Activated naive CD4-positive, alpha-beta T cell treated with anti-CD3 and anti-CD28 coated beads, Interleukin-2, amount 50 U/mL, for 24 hours (primary cell): ENCODE measurements at regions not wholly inside any gene's neighbourhood (a gene's known extent, or its start where the extent isn't known, plus 50 kb on each side); places are given as distances from the start of the nearest gene placed in this dataset.
"Not testable (repeated sequence)": the region's sequence is repeated elsewhere in the genome, so short reads cannot be mapped to it uniquely, and the experiment has no call there.

Experiments
- H3K27ac Mint-ChIP-seq: one replicate; pipeline ENCODE4 v1.8.0; 2021; ENCODE audit warnings: mild to moderate bottlenecking, mixed read lengths
- H3K27me3 Mint-ChIP-seq: one replicate; pipeline ENCODE4 v1.8.0; 2021; ENCODE audit warnings: mixed read lengths
- H3K36me3 Mint-ChIP-seq: one replicate; pipeline ENCODE4 v1.8.0; 2021; ENCODE audit warnings: mixed read lengths
- H3K4me1 Mint-ChIP-seq: one replicate; pipeline ENCODE4 v1.8.0; 2021; ENCODE audit warnings: mixed read lengths
- H3K4me3 Mint-ChIP-seq: one replicate; pipeline ENCODE4 v1.8.0; 2021; ENCODE audit warnings: mild to moderate bottlenecking, mixed read lengths
- H3K9me3 Mint-ChIP-seq: one replicate; pipeline ENCODE4 v1.8.0; 2021; ENCODE audit warnings: mixed read lengths

DNA sequence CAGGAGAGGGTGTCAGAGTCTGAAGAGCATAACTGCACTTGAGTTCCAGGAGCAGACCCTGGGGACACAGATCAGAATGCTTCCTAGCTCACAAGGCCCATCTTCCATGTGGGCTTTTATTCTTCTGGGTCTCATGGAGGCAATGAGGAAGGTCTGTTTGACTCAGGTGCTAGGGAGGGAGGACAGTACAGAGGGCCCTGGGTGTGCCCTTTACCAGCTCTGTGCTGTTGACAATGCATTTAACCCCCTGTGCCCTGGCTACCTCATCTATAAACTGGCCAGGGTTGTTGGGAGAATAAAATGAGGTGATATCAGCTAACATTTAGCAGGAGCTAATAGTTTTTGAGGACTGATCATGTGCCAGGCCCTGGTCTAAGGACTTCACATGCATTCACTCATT lies 318.0 kb downstream of the DMAC1 start:
- Mint-ChIP-seq H3K36me3 (no peaks in the 10 kb centered on the region), H3K4me1 (no peaks in the 10 kb centered on the region), H3K27me3 (peaks cover 8% of the 10 kb centered on the region), H3K27ac (no peak overlapping the region), H3K4me3 (no peak overlapping the region), H3K9me3 (no peaks in the 10 kb centered on the region)

DNA sequence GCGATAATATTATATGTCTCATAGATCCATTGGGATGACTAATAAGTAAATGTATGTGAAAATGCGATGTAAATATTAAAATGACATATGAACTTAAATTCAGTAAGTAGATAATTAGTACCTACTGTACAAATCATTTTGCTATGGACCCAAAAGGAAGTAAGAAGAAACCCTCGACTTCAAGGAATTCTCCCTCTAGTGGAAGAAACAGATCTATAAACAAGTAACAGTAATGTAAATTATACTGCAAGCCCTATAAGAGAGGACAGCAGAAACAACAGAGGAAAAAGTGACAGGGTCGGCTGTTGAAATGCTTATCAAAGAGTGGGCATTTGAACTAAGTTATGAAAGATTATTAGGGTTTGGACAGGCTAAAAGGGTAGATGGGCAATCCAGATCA lies 320.3 kb downstream of the DMAC1 start:
- Mint-ChIP-seq H3K36me3 (no peaks in the 10 kb centered on the region), H3K4me1 (no peaks in the 10 kb centered on the region), H3K9me3 (no peaks in the 10 kb centered on the region), H3K4me3 (no peak overlapping the region), H3K27me3 (peaks cover 8% of the 10 kb centered on the region), H3K27ac (no peak overlapping the region)

DNA sequence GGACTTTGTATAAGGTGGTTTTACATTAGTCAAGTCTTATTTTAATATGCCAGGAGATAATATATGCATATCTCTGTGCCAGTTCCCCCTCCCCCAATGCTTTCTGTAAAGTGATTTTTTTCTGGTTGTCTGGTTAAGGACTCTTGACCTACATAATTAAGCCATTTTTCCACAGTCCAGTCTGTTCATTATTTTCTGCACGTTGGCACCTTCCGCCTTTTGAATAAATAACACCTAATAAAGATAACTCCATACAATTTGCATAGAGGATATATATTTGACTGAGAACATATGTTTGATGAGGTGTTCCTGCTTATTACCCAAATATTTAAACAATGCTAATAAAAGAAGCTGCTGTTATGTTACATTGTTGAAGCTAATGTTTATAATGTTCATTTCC lies 320.9 kb downstream of the DMAC1 start:
- H3K27ac Mint-ChIP-seq, result no peak overlapping the region
- H3K27me3 Mint-ChIP-seq, result peaks cover 8% of the 10 kb centered on the region
- H3K4me1 Mint-ChIP-seq, result no peaks in the 10 kb centered on the region
- H3K36me3 Mint-ChIP-seq, result no peaks in the 10 kb centered on the region
- H3K9me3 Mint-ChIP-seq, result no peaks in the 10 kb centered on the region
- H3K4me3 Mint-ChIP-seq, result no peak overlapping the region

DNA sequence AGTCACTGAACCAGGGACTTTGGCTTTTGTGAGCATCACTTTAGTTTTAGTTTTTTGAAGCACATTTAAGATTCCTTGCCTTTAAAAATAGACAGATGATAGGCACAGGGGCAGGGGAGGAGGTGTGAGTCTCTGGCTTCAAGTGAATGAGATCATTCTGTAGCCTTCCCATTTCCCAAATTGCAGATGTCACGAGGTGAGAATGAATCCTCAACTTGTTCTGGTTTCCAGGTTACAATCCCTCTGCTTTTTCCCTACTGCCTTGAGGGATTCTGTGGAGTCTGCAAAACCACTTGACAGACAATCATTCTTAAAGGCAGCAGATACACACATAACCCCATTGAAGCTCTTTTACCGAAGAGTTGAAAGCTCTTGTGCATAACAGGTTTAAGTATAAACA lies 332.4 kb downstream of the DMAC1 start:
- H3K27ac Mint-ChIP-seq, result no peak overlapping the region
- peaks cover 9% of the 10 kb centered on the region for H3K27me3 Mint-ChIP-seq
- H3K4me1 Mint-ChIP-seq, result no peaks in the 10 kb centered on the region
- H3K36me3 Mint-ChIP-seq, result no peaks in the 10 kb centered on the region
- no peak overlapping the region for H3K4me3 Mint-ChIP-seq
- H3K9me3 Mint-ChIP-seq, result no peaks in the 10 kb centered on the region

DNA sequence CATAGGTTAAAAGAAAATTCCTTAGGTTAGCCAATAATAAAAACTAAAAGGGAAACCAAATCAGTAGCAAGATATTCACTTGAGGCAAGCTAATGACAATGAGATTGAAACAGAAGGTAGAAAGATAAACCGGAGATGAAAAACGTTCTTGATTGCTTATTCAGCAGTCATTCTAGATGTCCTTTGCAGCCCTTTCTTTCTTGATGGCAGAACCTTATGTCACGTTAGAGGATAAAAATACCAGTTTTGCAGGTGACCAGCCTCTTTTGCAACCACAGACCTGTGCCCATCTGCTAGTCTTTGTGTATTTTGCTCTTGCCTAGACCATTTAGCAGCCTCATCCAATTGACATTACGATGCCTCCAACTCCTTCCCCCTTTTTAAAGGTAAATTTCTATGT lies 337.8 kb downstream of the DMAC1 start:
- H3K36me3 Mint-ChIP-seq, result no peaks in the 10 kb centered on the region
- no peaks in the 10 kb centered on the region for H3K9me3 Mint-ChIP-seq
- H3K4me1 Mint-ChIP-seq, result no peaks in the 10 kb centered on the region
- H3K4me3 Mint-ChIP-seq, result no peak overlapping the region
- no peak overlapping the region for H3K27ac Mint-ChIP-seq
- H3K27me3 Mint-ChIP-seq, result peaks cover 4% of the 10 kb centered on the region

DNA sequence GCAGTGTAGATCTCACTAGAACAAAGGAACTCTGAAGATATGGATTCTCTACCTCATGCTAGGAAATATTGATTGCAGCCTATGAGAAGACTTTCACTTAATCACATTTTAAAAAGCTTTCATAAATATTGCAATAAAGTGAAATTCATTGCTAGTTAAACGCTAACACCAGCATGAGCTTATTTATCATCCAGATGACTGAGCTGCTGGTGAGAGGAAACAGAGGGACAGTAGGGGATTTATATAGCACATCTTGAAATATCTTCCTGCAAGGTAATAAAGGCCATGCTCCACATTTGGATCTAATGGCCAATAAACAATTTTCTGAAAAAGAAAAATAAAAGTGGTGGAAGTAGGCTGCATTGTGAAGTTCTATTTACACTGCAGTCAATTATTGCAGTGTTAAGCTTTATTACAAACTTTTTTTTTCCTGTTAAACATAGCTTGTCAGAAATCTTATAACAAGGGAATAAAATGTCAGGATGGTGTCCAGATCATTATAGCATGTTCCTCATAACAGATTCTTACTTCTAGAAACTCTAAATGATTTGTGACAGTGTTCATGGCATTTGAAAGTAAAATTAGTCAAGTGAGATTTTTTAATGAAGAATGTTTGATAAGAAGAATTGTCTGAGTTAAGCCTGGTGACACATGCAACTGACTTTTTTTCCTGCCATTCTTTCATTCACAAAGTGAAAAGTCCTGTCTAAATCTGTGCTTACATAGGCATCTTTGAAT lies 342.6 kb downstream of the DMAC1 start:
- Mint-ChIP-seq H3K27me3 (peaks cover 6% of the 10 kb centered on the region), H3K4me1 (no peaks in the 10 kb centered on the region), H3K4me3 (no peak overlapping the region), H3K36me3 (no peaks in the 10 kb centered on the region), H3K9me3 (no peaks in the 10 kb centered on the region), H3K27ac (no peak overlapping the region)

DNA sequence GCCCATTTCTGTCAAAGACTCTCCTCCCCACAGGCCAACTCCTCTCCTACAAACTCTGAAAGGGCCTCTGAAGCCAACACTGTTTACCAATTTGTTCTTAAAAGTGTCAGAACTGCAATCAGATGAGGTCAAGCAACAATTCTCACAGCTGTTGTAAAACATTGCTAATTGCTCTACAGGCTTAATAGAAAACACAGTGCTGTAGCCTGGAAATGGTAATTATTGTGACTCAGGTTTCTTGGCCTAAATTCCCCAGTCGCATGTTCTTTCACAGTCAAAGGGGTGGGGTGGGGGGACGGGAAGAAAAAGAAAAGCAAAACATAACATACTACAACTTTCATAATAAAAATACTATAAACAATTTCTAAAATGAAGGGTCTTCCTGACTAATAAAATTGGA lies 343.2 kb downstream of the DMAC1 start:
- H3K9me3 Mint-ChIP-seq, result no peaks in the 10 kb centered on the region
- peaks cover 6% of the 10 kb centered on the region for H3K27me3 Mint-ChIP-seq
- no peaks in the 10 kb centered on the region for H3K4me1 Mint-ChIP-seq
- no peak overlapping the region for H3K27ac Mint-ChIP-seq
- H3K36me3 Mint-ChIP-seq, result no peaks in the 10 kb centered on the region
- H3K4me3 Mint-ChIP-seq, result no peak overlapping the region

DNA sequence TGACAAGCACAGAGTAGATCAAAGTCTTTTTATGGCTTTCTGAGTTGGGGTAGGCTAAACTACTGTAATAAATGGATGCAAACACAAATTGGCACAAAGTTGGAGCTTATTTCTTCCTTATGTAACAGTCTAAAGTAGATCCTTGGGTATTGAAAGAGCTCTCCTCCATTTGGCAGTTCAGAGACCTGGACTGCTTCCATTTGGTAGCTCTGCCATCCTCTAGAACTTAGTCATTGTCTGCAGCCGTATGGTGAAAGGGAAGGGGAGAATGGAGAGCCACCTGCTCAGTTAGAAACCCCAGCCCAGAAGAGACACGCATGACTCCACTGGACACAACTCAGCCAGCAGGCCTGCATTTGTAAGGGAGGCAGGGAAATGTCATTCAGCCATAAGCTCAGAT lies 345.0 kb downstream of the DMAC1 start:
- H3K4me1 Mint-ChIP-seq, result no peaks in the 10 kb centered on the region

DNA sequence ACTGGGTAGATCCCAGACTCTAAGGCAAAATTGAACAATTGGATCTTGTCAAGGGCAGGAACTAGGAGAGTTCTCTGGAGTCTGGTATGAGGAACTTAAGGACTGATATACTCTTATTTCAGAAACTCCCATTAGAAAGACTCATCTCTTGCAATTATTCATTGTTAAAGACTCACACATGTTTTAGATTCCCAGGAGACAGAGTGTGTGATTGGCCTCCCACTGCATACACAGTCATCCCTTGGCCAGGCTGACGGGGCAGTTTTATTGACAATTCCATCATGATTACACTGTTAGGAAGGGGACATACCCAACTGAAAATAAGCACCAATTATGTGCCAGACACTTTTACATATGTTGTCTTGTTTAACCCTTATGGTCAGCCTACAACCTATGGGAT lies 347.2 kb downstream of the DMAC1 start:
- no peaks in the 10 kb centered on the region for H3K36me3 Mint-ChIP-seq
- peaks cover 7% of the 10 kb centered on the region for H3K27me3 Mint-ChIP-seq
- no peaks in the 10 kb centered on the region for H3K4me1 Mint-ChIP-seq
- H3K27ac Mint-ChIP-seq, result no peak overlapping the region
- no peak overlapping the region for H3K4me3 Mint-ChIP-seq
- no peaks in the 10 kb centered on the region for H3K9me3 Mint-ChIP-seq

More for the DNA sequence above, 345.0 kb downstream of the DMAC1 start:
- H3K36me3 Mint-ChIP-seq, result no peaks in the 10 kb centered on the region
- H3K4me3 Mint-ChIP-seq, result no peak overlapping the region
- H3K27me3 Mint-ChIP-seq, result peaks cover 10% of the 10 kb centered on the region
- H3K27ac Mint-ChIP-seq, result no peak overlapping the region
- H3K9me3 Mint-ChIP-seq, result no peaks in the 10 kb centered on the region

DNA sequence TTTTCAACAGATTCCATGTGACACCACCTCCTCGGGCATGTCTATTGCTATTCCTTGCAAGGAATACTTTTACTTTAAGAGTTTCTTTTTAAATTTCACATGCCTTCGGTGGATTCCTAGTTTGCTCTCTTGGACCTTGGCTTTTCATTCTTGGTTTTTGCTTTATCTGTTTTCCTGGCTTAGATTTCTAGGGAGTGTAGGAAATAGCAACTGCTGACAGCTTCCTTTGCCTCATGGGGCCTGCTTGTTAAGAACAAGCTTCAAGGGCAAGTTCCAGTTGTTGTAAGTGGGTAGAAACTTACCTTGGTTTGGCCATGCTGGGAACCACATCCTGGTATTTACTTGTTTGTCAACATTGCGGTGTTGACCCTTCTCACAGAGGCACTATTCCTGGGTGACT lies 348.5 kb downstream of the DMAC1 start:
- no peaks in the 10 kb centered on the region for H3K36me3 Mint-ChIP-seq
- no peak overlapping the region for H3K27ac Mint-ChIP-seq
- H3K27me3 Mint-ChIP-seq, result peaks cover 7% of the 10 kb centered on the region
- H3K4me3 Mint-ChIP-seq, result no peak overlapping the region
- H3K4me1 Mint-ChIP-seq, result no peaks in the 10 kb centered on the region
- no peaks in the 10 kb centered on the region for H3K9me3 Mint-ChIP-seq

DNA sequence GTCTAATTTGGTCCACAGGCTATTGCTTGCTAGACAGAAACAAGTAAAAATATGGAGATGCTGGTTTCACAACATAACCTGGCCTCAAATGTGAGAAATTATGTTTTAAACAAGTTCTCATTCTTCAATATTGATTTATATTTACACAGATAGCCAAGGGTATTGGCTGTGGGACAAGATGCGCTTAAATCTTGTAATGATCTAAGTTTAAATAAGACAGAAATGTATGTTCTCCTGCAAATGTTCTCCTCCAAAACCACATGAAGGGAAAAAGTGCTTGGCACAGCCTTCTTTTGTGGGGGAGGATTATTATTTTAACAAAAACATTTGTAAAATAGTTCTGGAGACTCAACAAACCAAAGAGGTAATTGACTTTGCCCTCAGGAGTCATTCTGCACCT lies 356.0 kb downstream of the DMAC1 start:
- Mint-ChIP-seq H3K4me1 (no peaks in the 10 kb centered on the region), H3K9me3 (no peaks in the 10 kb centered on the region), H3K4me3 (no peak overlapping the region), H3K27me3 (peaks cover 2% of the 10 kb centered on the region), H3K27ac (no peak overlapping the region), H3K36me3 (no peaks in the 10 kb centered on the region)

DNA sequence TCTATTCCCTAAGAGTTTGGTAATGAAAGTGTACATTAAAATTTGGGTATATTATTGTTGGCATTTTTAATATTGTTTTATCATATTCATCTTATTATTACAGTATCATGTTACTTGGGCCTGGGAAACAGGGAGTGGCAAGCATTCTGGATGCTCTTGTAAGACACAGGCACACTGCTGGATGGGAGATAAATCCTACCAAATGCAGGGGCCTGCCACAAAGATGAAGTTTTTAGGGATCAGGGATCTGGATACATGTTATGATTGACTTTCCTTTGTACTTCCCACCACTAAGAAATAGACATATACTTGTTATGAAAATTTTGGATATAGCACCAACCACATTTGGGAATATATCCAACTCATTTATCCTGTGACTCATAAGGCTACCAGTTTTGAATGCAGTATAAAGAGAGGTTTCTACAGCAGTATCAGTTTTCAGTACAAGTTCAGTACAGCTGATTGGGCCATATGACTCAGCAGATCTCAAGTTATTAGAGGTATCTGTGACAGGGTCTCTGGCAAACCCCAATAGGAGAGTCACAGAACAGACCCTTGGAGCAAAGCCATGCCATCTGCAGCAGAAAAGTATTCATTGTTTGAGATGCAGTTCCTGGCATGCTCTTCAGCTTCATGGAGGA lies 360.1 kb downstream of the DMAC1 start:
- Mint-ChIP-seq H3K27ac (no peak overlapping the region), H3K4me3 (no peak overlapping the region), H3K4me1 (no peaks in the 10 kb centered on the region), H3K36me3 (no peaks in the 10 kb centered on the region), H3K9me3 (no peaks in the 10 kb centered on the region), H3K27me3 (peaks cover 6% of the 10 kb centered on the region)

DNA sequence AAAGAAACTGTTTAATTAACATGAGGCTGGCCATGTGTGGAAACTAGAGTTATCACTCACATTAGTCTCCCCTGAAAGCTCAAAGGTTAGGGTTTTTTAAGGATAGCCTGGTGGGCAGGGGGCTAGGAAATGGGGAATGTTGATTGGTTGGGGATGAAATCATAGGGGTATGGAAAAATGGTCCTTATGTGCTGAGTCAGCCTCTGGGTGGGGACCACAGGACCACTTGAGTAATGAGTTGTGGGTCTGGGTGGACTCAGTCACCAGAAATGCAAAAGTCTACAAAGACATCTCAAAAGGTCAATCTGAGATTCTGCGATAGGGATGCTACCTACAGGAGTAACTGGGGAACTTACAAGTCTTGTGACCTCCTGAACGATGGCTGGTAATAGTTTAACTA lies 362.8 kb downstream of the DMAC1 start:
- no peak overlapping the region for H3K4me3 Mint-ChIP-seq
- no peaks in the 10 kb centered on the region for H3K4me1 Mint-ChIP-seq
- peaks cover 4% of the 10 kb centered on the region for H3K27me3 Mint-ChIP-seq
- H3K27ac Mint-ChIP-seq, result no peak overlapping the region
- H3K9me3 Mint-ChIP-seq, result peaks cover 8% of the 10 kb centered on the region
- H3K36me3 Mint-ChIP-seq, result no peaks in the 10 kb centered on the region

DNA sequence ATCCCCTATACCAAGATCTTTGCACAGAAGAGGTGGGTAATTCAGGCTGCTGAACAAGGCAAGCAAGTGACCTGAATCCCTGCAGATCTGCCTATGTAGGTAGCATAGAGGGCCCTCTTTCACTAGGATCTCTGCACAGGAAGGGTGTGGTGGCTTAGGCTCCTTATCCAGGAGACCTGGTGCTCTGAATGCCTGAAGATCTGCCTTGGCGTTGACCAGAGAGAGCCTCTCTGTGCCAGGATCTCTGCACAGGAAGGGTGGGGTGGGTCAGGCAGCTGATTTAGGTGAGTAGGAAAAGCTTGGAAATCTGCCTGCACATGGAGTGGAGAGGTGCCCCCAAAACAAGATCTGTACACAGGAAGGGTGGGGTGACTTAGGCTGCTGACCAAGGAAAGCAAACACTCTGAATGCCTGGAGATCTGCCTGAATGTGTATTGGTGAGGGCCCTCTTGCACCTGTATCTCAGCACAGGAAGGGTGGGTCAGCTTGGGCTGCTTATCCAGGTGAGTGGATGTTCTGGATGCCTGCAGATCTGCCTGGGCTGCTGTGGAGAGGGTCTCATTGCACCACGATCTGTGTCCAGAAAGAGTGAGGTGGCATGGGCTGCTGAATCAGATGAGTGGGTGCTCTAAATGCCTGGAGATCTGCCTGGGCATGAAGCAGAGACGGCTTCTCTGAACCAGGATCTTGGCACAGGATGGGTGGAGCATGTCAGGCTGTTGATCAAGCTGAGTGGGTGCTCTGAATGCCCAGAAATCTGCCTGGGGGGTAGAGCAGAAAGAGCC lies 365.9 kb downstream of the DMAC1 start:
- Mint-ChIP-seq H3K4me3 (no peak overlapping the region), H3K27me3 (peaks cover 6% of the 10 kb centered on the region), H3K9me3 (peaks cover 14% of the 10 kb centered on the region), H3K27ac (no peak overlapping the region), H3K4me1 (no peaks in the 10 kb centered on the region), H3K36me3 (no peaks in the 10 kb centered on the region)

DNA sequence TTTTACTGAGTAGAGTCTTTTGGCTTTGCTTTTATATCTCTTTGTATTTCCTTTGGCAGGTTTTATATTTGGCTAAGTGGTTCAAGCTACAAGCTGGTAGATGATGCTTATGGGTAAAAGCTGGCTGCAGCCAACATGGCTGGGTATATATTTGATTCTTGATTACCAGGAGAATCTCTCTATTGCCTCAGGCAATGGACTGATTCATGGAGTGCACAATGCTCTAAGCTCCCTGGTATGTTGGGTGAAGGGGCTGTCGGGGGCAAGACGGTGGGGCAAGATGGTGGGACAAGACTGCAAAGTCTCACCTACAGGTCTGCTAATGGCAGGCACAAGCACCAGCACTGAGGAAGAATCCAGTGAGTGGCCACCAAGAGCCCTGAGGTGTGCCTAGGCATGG lies 366.6 kb downstream of the DMAC1 start:
- H3K9me3 Mint-ChIP-seq, result peaks cover 18% of the 10 kb centered on the region

DNA sequence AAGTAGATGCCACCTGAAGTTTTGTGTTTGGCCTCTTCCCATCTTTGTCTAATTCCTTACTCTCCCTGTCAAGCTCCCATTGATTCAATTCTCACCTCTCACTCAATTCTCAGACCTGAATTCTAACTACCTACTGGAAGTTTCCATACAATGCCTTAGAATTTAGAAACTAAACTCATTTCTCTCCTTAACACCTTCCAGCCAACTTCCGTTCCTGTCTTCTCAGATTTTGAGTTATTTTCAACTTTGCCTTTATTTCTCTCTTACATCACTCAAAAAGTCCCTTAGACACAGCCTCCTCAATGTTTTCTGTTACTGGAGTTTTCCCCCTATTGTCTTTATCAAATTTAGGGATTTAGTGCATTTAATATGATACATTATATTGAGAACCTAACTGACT lies 382.2 kb downstream of the DMAC1 start:
- H3K36me3 Mint-ChIP-seq, H3K27ac Mint-ChIP-seq, H3K4me3 Mint-ChIP-seq, H3K27me3 Mint-ChIP-seq, H3K4me1 Mint-ChIP-seq: not testable (repeated sequence)
- H3K9me3 Mint-ChIP-seq, result peaks cover 16% of the 10 kb centered on the region

More for the DNA sequence above, 366.6 kb downstream of the DMAC1 start:
- H3K4me1 Mint-ChIP-seq, result no peaks in the 10 kb centered on the region
- no peak overlapping the region for H3K4me3 Mint-ChIP-seq
- no peak overlapping the region for H3K27ac Mint-ChIP-seq
- H3K36me3 Mint-ChIP-seq, result no peaks in the 10 kb centered on the region
- peaks cover 4% of the 10 kb centered on the region for H3K27me3 Mint-ChIP-seq
